Choroid plexus epithelial cell (primary cell): ENCODE measurements at regions not wholly inside any gene's neighbourhood (a gene's known extent, or its start where the extent isn't known, plus 50 kb on each side); places are given as distances from the start of the nearest gene placed in this dataset.

Source experiments
- DNase-seq: peaks from one replicate; pipeline ENCODE4 v3.0.0-alpha.2; 2010; ENCODE audit warnings: low read depth
- H3K4me3 ChIP-seq: 2 replicates; pipeline ENCODE4 v1.5.1; 2011; ENCODE audit warnings: low read depth, mild to moderate bottlenecking, control low read depth, low read length, moderate library complexity
- TF ChIP-seq, protein P1 (sequence below): conservative IDR thresholded peaks from 2 replicates; pipeline ENCODE4 v1.5.1; 2011; ENCODE audit warnings: low read depth, mild to moderate bottlenecking, control low read depth, inconsistent platforms, low read length, moderate library complexity

DNA sequence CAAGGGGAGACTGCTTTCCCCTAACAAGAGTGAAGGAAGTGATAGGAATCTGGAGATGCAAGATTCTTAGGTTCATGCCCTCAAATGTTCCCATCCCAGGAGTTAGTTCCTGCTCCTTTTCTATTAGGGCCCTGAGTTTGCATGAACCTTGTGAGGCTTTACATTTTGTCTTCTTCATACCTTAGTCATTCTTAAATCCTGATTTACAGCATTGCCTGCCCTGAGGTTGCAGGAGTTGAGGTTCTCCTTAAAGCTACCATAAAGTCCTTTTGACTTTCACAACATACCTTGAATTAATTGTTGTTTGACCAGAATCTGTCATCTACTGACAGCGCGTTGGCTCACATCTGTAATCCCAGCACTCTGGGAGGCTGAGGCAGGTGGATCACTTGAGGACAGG lies 151.5 kb upstream of the ABCA1 start:
- no peak for DNase-seq
- no peak overlapping the region for H3K4me3 ChIP-seq
- TF ChIP-seq, protein P1, sequence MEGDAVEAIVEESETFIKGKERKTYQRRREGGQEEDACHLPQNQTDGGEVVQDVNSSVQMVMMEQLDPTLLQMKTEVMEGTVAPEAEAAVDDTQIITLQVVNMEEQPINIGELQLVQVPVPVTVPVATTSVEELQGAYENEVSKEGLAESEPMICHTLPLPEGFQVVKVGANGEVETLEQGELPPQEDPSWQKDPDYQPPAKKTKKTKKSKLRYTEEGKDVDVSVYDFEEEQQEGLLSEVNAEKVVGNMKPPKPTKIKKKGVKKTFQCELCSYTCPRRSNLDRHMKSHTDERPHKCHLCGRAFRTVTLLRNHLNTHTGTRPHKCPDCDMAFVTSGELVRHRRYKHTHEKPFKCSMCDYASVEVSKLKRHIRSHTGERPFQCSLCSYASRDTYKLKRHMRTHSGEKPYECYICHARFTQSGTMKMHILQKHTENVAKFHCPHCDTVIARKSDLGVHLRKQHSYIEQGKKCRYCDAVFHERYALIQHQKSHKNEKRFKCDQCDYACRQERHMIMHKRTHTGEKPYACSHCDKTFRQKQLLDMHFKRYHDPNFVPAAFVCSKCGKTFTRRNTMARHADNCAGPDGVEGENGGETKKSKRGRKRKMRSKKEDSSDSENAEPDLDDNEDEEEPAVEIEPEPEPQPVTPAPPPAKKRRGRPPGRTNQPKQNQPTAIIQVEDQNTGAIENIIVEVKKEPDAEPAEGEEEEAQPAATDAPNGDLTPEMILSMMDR, result no peak

DNA sequence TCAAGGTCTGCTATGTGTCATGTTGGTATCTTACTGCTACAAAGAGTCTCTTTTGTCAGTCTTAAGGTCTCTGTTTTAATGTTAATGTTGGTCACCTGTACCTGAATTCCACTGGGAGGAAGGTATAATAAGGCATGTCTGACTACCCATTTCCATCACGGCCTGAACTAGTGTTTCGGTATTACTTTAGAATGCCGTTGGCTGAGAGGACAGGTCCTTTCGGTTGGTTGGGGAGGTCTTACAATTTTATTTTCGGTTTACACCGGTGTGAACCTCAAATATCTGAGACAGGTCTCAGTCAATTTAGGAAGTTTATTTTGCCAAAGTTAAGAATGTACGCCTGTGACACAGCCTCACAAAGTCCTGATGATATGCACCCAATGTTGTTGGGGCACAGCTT lies 154.9 kb upstream of the ABCA1 start:
- no peak for DNase-seq
- no peak overlapping the region for H3K4me3 ChIP-seq
- TF ChIP-seq, protein P1, result no peak

DNA sequence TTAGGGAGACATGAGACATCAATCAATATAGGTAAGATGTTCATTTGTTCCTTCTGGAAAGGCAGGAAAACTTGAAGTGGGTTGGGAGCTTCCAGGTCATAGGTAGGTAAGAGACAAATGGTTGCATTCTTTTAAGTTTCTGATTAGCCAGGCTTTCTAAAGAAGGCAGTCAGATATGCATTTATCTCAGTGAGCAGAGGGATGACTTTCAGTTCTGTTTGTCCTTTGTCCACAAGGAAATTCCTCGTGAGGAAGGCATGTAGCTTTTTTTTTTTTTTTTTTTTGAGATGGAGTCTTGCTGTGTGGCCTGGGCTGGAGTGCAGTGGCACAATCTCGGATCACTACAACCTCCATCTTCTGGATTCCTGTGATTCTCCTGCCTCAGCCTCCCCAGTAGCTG lies 155.3 kb upstream of the ABCA1 start:
- no peak for DNase-seq
- H3K4me3 ChIP-seq, result no peak overlapping the region
- TF ChIP-seq, protein P1, result no peak

DNA sequence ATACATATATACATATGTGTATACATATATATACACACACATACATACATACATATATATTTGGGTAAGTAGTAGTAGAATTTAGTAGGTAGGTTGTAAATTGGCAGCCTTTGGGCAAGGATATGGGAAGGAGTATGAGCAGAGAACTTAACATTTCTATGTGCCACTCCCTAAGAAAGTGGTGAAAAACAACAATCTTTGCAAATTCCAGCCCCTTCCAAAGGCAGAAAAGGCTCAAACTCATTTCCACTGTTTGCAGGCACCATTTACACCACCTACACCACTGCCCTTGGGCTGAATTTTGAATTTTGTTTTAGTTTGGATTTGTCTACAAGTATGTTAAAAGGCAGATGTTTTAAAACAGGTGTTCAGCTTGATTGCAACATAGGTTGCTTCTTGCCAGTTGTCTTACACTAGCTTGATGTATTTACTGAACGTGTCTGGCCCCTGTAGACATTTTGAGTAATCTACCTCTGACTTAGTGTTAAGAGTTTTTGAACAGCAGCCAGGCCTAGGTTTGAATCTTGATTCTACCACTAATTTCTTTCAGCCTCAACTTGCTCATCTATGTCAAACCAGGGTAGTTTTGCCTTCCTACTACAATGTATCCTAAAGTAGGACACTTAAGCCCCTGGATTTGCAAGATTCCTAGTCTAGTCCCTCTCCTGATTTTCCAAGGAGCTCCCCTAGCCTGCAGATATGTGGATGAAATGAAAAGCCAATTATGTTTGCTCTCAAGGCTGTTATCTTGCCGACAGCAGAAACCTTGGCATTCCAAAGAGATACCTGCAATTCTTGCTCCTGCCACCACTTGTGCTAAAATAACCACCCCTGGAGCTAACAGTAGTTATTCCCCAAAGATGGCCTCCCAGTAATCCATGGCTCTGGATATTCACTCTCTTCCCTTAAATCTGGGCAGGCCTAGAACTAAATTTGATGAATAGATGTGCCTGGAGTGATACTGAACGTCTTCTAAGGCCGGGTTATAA lies 156.2 kb upstream of the SLC44A1 start:
- TF ChIP-seq, protein P1, result no peak
- H3K4me3 ChIP-seq, result no peak overlapping the region
- no peak for DNase-seq

DNA sequence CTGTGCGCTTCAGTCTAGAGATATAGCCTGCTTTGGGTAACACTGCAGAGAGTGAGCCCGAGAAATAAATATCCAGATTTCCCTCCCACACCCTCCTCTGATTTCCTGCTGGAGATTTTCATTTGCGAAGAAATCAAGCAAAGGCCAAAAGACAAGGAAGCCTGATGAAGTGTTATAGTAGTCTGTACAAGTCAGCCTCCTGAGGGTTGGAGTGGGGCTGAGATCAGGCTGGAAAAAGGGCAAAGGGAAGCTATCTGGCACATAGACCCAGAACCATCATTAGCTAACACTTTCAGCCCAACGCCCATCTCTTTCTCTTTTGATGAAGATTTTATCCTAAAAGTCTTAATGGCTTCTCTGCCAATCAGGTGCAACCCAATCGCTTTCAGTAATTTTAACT lies 154.6 kb upstream of the SLC44A1 start:
- no peak for DNase-seq
- TF ChIP-seq, protein P1, result no peak
- H3K4me3 ChIP-seq, result no peak overlapping the region

DNA sequence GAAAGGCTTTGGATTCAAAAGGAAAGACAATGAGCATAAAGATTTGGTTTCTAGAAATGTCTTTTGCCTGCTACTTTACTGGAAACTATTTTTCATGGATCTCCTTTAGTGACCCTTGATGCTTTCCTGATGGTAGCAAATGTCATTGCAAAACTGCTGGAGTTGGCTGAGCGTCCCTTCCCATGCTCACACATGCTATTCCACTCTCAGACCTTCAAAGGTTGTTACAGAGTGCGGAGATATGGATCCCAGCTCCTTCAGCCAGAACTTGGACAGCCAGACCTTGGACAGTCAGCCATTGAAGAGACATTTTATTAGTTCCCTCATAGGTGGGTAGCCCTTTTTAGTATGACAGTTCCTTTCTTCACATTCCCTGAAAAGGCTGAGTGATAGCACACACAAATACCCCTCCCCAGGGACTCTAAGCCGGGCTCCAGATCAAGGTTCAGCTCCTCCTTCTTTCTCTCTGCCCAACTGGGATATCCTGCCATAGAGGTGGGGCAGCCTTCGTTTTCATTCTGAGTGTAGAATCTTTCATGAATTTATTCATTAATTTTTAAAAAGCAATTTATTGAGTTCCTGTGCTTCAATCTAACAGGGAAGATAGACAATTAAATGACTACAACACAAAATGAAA lies 153.3 kb upstream of the SLC44A1 start:
- TF ChIP-seq, protein P1, result no peak
- no peak for DNase-seq
- no peak overlapping the region for H3K4me3 ChIP-seq
